MV-4-11 (cell line): ENCODE measurements at regions not wholly inside any gene's neighbourhood (a gene's known extent, or its start where the extent isn't known, plus 50 kb on each side); places are given as distances from the start of the nearest gene placed in this dataset.

Experiments used
- DNase-seq: peaks from one replicate; lab custom pipeline; 2025; lab: John Stamatoyannopoulos, UW

GRCh38 chr10:83935339-83935736 lies 204.0 kb upstream of the GHITM start:
- no peak for DNase-seq

GRCh38 chr10:83935911-83936310 lies 203.4 kb upstream of the GHITM start:
- no peak for DNase-seq

DNA sequence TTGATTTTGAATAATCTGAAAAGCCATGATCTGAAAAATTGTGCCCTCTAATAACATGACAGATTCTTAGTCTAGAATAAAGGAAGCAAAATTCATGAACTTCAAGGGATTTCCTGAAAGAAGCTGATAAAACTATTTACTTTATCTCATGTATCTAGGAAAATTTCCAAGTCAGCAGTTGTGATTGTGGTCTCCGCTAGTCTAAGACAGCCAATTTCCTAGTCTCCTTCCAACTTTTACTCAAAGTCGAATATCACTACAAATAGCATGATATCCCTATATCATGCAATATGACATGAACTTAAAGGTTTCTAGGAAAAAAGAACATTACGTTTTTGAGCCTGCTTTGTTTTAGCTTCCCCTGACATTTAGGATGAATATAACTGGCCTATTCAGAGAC lies 202.1 kb upstream of the GHITM start:
- no peak for DNase-seq

- DNase-seq = no peak
These were observed 201.5 kb upstream of the GHITM start for GRCh38 chr10:83937826-83938225.

- no peak for DNase-seq
These were observed 198.1 kb upstream of the GHITM start for GRCh38 chr10:83941189-83941588.

DNA sequence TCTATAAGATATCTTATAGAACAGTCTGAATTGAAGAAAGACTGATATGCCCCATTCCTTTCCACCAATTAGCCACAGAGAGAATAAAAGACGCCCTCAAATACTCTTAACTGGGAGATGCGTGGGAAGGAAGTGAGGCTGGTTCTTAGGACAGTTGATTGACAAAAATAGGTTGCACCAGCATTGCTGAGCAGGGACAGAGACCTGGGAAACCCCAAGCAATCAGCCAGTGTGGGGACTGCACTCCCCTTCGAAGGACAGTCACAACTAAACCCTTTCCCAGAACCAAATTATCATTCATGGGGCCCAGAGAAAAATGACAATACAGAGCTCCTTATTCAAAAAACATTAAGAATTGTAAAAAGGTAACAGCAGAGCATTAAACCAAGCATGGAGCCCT lies 196.9 kb upstream of the GHITM start:
- DNase-seq = no peak

DNA sequence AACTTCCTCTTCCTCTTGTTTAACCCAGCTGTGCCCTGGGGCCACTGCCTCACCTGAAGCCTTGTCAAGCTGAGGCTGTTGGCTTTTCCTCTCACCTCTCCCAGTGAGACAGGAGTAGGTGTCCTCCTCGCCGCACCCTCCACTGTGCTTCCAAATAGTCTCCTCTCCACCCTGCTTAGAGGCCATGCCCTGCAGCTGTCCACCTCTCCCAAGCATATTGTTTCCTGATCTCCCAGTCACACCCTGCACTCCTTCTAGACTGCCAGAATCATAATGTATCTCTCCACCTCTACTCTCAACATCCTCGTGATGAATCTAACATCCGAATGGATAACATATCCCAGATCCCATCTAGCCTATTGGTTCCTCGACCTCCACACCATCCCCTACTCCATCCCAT lies 196.3 kb upstream of the GHITM start:
- no peak for DNase-seq

GRCh38 chr10:83943920-83944319 lies 195.4 kb upstream of the GHITM start:
- DNase-seq = no peak

DNA sequence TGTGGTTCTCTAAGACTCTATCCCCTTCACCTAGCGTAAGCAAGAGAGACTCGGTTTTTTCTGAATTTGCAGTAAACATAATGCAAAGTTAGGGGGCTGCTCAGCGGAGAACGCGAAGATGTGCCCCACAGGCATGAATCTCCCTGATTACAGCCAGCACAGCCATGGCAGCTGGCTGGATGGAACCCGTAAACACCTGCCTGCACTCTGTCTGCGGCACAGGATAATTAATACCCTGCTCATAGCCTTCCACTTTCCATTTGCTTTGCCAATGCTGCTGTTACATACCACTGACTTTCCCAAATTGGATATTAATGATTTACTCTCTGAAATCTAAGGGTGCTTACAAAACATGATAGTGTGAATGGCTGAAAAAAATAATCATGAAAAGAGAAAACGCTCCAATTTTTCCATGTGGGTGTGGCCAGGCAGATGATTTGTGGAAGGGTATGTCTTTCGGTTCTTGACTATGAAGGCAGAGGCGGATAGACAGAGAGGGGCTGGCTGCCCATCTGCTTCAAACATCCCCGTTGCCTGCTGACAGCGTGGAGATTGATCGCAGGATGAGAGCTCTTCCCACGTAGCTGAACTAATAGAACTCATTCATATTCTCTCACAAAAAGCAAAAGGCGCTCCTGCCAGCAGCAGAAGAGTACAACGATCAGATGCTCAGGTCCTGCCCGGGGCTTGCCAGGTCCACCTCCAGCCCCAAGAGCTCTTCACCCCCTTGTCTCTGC lies 193.2 kb upstream of the GHITM start:
- no peak for DNase-seq

- peak; percentile 4 for DNase-seq
These were observed 187.0 kb upstream of the GHITM start for GRCh38 chr10:83952314-83952713.

DNA sequence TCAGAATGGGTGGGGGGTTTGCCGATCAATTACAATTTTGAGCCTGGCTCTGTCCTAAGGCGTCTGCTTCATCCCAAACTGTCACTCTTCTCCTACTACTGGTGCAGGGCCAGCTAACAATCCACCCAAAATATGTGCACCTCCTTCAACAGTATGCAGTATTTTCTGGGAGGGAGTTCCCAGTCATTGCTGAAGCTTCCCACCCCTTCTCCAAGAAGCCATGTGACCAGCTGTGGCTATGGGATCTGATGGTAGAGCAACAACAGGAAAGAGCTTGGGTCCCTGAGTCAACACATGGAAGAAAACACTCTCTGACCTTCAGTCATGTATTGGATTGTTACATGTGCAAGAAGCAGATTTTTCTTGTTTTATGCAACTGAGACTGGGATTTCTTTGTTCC lies 185.7 kb upstream of the GHITM start:
- no peak for DNase-seq

DNA sequence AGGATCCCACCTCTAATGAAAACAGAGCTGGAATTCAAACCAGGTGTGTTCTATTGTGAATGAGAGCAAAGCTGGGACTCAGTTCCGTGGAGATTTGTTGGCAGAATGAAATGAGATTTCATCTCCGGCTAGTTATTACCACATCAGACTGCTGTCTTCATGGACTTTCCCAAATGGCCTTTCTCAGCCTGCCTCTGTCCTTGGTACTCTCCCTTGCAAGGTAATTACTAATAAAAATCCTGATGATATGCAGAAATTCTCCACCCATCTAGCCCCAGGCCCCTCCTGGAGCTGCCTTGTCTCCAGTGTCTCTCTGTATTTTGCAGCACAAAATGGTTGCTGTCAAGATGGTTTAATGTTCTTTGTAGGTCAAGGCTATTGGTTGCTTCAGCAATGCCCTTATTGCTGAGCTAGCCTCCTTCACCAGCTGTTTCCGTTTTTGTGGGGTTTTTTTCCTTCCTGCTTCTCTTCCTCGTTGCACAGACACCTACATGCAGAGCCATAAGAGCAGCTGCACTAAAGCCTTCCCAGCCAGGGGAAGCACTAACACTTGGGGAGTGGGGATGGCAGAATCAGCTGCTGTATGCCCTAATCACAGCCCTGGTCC lies 185.0 kb upstream of the GHITM start:
- DNase-seq = no peak

DNA sequence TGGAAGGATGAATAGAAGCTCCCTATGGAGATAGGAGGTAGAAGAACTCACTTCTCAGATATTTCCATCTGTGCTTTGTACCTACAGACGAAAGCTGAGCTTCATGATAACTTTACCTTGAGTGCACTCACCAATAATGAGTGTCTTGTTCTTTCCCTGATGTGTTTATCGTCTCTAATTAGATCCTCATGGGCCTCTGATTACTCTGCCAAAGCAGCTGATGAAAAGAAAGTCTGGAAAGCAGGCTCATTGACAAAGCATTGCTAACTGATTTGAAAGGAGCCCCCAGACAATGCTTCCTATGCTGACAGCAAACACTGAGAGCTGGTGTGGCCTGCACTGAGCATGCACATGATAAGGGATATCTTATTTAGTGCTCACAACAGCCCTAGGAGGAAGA lies 183.9 kb upstream of the GHITM start:
- no peak for DNase-seq

- DNase-seq = no peak
These were observed 182.0 kb upstream of the GHITM start for GRCh38 chr10:83957168-83957947.

GRCh38 chr10:83959328-83959727 lies 180.0 kb upstream of the GHITM start:
- peak; percentile 47 for DNase-seq

- no peak for DNase-seq
These were observed 179.2 kb upstream of the GHITM start for GRCh38 chr10:83960125-83960524.

- DNase-seq = no peak
These were observed 177.7 kb upstream of the GHITM start for GRCh38 chr10:83961620-83962019.

DNA sequence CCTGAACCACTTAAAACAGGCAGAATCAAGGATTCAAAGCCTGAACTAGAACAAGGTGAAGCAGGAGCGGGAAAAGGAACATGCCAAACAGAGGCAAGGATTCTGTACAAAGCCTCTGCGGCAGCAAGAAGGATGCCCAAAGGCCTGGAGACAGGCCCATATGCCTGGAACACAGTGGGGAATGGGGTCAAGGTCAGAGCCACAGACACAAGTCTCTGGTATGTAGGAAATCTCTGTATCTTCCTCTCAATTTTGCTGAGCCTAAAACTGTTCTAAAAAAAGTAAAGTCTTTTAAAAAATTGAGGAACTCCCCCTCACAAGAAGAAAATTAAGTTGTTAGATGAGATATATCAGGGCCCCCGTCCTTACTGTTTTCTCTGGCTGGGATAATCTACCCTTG lies 175.9 kb upstream of the GHITM start:
- no peak for DNase-seq

DNA sequence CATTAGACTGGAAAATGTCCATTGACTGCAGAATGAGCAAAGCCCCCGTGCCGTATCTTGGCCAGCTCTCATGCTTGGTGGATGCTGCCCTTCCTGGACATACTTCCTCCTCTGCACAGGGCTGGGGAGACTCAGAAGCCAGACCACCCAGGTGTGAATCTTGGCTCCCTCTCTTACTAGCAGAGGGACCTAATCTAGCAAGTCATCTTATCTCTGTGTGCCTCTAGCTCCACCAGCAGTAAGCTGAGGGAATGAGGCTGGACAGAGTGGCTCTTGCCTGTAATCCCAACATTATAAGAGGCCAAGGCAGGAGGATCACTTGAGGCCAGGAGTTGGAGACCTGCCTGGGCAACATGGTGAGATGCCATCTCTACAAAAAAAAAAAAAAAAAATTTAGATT lies 173.8 kb upstream of the GHITM start:
- no peak for DNase-seq

DNA sequence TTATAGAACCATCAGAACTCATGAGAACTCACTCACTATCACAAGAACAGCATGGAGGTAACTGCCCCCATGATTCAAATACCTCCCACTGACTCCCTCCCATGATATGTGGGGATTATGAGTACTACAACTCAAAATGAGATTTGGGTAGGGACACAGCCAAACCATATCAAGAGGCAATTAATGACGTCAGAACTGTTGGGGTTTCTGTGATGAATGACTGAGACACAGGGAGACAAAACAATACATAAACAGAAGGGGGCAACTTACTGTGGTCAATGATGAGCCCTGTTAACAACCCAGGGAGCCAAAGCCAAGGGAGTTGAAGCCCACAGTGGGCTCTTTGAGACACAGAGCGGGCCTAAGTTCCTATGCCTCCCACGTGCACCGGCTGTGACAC lies 171.3 kb upstream of the GHITM start:
- DNase-seq = no peak

DNA sequence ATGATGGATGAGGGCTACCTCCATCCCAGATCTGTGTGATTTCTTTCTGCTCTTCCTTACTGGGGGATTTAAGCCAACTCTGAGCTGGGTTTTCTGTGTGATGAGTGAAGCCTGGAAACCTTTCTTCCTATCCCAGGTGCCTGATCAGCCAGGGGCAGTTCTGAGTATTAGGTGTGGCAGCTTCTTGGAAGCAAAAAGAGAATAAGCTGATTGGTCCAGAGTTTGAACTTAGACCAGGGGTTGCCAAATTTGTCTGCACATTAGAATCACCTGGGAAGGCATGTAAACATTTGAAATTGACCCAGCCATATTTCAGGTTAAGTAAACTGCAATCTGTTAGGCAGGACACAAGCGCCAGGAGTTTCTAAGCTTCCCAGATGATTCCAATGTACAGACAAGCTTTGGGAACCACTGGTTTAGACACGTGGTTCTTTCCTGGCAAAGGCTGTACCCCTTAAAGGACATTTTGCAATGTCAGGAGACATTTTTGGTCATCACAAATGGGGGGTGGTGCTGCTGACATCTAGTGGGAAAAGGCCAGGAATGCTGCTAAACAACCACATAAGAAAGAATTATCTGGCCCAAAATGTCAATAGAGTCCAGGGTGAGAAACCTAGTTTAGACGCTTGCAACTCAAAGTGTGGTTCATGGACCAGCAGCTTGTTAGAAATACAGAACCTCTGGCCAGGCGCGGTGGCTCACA lies 160.5 kb upstream of the GHITM start:
- DNase-seq = no peak

DNA sequence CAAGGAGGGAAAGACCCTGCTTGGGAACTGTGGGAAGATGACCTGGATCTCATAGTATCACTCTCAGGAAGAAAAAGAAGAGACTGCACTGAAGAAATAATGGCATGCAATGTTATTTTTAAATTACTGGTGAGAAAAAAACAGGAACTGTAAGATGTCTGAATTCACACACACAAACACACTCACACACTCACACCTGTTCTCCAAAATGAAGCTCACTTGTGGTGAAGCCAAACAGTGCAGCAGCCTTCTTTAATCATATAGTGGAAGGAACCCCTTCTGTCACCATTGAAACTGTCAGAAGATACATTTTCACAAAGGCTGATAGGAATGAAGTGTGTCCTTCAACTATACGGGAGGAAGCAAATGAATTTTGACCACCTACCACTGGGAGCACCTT lies 156.5 kb upstream of the GHITM start:
- DNase-seq = no peak
